SK-N-SH treated with all-trans-retinoic acid at 6 μM for 48 hours (cell line): ENCODE measurements at regions not wholly inside any gene's neighbourhood (a gene's known extent, or its start where the extent isn't known, plus 50 kb on each side); places are given as distances from the start of the nearest gene placed in this dataset.

ENCODE experiments used
- ATAC-seq: fragments of 200-7000 bp; cut with Tn5 transposase; 3 replicates; pipeline ENCODE4 v1.9.1; 2020; ENCODE audit warnings: mild to moderate bottlenecking, moderate library complexity
- ARNTL ChIP-seq: fragments of 450-650 bp; formaldehyde crosslinking; IDR thresholded peaks from 2 replicates; pipeline ENCODE4 v1.5.0; 2020; ENCODE audit warnings: low read depth, mild to moderate bottlenecking, moderate library complexity, borderline replicate concordance
- BACH2 ChIP-seq: fragments of 250-450 bp; sonication (Bioruptor Pico); IDR thresholded peaks from 2 replicates; pipeline ENCODE4 v1.9.0; 2021; ENCODE audit warnings: mild to moderate bottlenecking, borderline replicate concordance
- CSDC2 ChIP-seq: fragments of 250-450 bp; sonication (Bioruptor Pico); IDR thresholded peaks from 2 replicates; pipeline ENCODE4 v1.5.0; 2020; ENCODE audit warnings: mild to moderate bottlenecking, moderate library complexity
- ESRRG ChIP-seq: fragments of 250-450 bp; sonication (Bioruptor Pico); IDR thresholded peaks from 2 replicates; pipeline ENCODE4 v1.6.1; 2021; ENCODE audit warnings: mild to moderate bottlenecking
- GLIS3 ChIP-seq: fragments of 250-450 bp; sonication (Bioruptor Pico); IDR thresholded peaks from 2 replicates; pipeline ENCODE4 v1.5.0; 2020; ENCODE audit warnings: mild to moderate bottlenecking, moderate library complexity
- OSR1 ChIP-seq: fragments of 250-450 bp; sonication (Bioruptor Pico); IDR thresholded peaks from 2 replicates; pipeline ENCODE4 v1.8.0; 2022; ENCODE audit warnings: moderate library complexity, mild to moderate bottlenecking, inconsistent platforms
- PPARA ChIP-seq: fragments of 250-450 bp; sonication (Bioruptor Pico); IDR thresholded peaks from 2 replicates; pipeline ENCODE4 v1.5.0; 2020; ENCODE audit warnings: mild to moderate bottlenecking, borderline replicate concordance
- RARB ChIP-seq: fragments of 250-450 bp; sonication (Bioruptor Pico); IDR thresholded peaks from 2 replicates; pipeline ENCODE4 v1.8.0; 2021; ENCODE audit warnings: mild to moderate bottlenecking, moderate library complexity
- SNAI2 ChIP-seq: fragments of 250-450 bp; sonication (Bioruptor Pico); IDR thresholded peaks from 2 replicates; pipeline ENCODE4 v1.5.0; 2020; ENCODE audit warnings: mild to moderate bottlenecking, moderate library complexity
- TCF4 ChIP-seq: fragments of 250-450 bp; sonication (Bioruptor Pico); IDR thresholded peaks from 2 replicates; pipeline ENCODE4 v1.8.0; 2021; ENCODE audit warnings: mild to moderate bottlenecking, moderate library complexity, borderline replicate concordance
- TOX ChIP-seq: fragments of 250-450 bp; sonication (Bioruptor Pico); IDR thresholded peaks from 2 replicates; pipeline ENCODE4 v1.8.0; 2021; ENCODE audit warnings: mild to moderate bottlenecking, moderate library complexity, borderline replicate concordance
- ZC3H10 ChIP-seq: fragments of 250-450 bp; sonication (Bioruptor Pico); IDR thresholded peaks from 2 replicates; pipeline ENCODE4 v1.5.1; 2021; ENCODE audit warnings: mild to moderate bottlenecking, moderate library complexity
- ZFP30 ChIP-seq: fragments of 450-650 bp; formaldehyde crosslinking; IDR thresholded peaks from 2 replicates; pipeline ENCODE4 v1.5.0; 2022; ENCODE audit warnings: mild to moderate bottlenecking, moderate library complexity
- ZNF70 ChIP-seq: fragments of 450-650 bp; formaldehyde crosslinking; IDR thresholded peaks from 2 replicates; pipeline ENCODE4 v1.5.0; 2020; ENCODE audit warnings: mild to moderate bottlenecking, moderate library complexity
- ZNF8 ChIP-seq: fragments of 450-650 bp; formaldehyde crosslinking; IDR thresholded peaks from 2 replicates; pipeline ENCODE4 v1.5.0; 2020; ENCODE audit warnings: mild to moderate bottlenecking, moderate library complexity
- TF ChIP-seq, protein P1 (sequence below): fragments of 250-450 bp; sonication (Bioruptor Pico); IDR thresholded peaks from 2 replicates; pipeline ENCODE4 v1.5.1; 2021; ENCODE audit warnings: mild to moderate bottlenecking, moderate library complexity
- TF ChIP-seq, protein P2 (sequence below): fragments of 250-450 bp; sonication (Bioruptor Pico); IDR thresholded peaks from 2 replicates; pipeline ENCODE4 v1.5.0; 2020; ENCODE audit warnings: mild to moderate bottlenecking, moderate library complexity
- TF ChIP-seq, protein P3 (sequence below): fragments of 250-450 bp; sonication (Bioruptor Pico); IDR thresholded peaks from 2 replicates; pipeline ENCODE4 v1.5.1; 2020; ENCODE audit warnings: low read depth, mild to moderate bottlenecking, moderate library complexity
- TF ChIP-seq, protein P4 (sequence below): fragments of 250-450 bp; sonication (Bioruptor Pico); IDR thresholded peaks from 2 replicates; pipeline ENCODE4 v1.8.0; 2020; ENCODE audit warnings: mild to moderate bottlenecking, moderate library complexity, borderline replicate concordance

DNA sequence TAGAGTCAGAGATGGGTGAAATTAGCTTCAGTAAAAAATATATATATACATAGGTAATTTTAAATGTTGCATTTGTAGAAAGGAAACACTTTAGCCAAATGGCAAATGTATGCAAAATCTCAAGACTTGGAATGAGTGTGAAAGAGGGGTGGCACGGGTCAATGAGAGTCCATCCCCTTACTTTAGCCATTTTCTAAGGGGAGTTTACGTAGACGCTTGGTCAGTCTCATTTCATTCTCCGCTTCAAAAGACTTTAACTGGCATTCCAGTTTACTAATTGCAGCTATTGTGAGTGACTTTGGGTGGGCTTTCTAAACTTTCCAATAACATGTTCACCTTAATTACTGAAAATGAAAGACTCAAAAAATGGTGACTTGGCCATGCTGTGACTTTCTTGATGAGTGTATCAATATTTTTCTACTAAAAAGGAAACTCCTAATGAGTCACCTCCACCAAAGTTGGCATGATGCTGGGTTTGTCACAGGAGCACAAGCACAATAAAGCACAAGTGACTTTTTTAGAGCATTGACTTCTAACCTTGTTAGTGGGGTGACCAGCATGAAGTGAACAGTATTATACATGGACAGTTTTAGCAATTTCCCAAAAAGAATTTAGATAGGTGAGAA is 356.0 kb upstream of the RASGEF1B start:
- no peak for ATAC-seq

DNA sequence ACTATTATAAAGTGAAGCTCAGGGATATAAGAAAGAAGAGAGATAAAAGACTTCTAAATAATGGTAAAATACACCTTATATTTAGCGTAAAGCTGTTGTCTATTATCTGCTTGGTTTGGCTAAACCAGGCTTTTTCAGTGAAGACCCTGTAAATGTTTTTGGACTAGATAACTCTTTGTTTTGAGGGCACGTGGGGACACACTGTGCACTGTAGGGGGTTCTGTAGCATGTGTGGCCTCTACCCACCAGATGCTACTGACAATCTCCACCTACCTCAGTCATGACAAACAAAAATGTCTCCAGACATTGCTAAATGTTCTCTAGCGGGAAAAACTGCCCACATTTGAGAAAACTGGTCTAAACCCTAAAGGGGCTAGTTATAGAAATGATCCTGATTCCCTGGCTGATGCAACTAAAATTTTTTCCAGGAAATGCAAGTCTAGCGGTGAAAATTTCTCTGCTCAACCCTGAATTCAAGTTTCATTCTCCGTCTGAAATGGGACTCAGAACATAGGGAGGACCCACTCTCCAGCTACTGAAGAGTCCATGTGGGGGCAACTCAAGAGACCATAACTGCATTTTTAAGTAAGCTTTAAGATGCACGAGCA is 355.2 kb upstream of the RASGEF1B start:
- ATAC-seq, result no peak

More for the DNA sequence above, 356.0 kb upstream of the RASGEF1B start:
- TF ChIP-seq RARB, result no peak
- no peak for TF ChIP-seq SNAI2 (CRISPR knock-in tag)
- TF ChIP-seq, protein P1, sequence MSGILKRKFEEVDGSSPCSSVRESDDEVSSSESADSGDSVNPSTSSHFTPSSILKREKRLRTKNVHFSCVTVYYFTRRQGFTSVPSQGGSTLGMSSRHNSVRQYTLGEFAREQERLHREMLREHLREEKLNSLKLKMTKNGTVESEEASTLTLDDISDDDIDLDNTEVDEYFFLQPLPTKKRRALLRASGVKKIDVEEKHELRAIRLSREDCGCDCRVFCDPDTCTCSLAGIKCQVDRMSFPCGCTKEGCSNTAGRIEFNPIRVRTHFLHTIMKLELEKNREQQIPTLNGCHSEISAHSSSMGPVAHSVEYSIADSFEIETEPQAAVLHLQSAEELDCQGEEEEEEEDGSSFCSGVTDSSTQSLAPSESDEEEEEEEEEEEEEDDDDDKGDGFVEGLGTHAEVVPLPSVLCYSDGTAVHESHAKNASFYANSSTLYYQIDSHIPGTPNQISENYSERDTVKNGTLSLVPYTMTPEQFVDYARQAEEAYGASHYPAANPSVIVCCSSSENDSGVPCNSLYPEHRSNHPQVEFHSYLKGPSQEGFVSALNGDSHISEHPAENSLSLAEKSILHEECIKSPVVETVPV (CRISPR knock-in tag), result no peak
- TF ChIP-seq ZNF70 (CRISPR knock-in tag), result no peak
- no peak for TF ChIP-seq ARNTL
- no peak for TF ChIP-seq OSR1 (CRISPR knock-in tag)
- TF ChIP-seq ESRRG, result no peak
- no peak for TF ChIP-seq CSDC2 (CRISPR knock-in tag)
- TF ChIP-seq TOX, result no peak
- TF ChIP-seq, all 23 proteins: peak for 0

DNA sequence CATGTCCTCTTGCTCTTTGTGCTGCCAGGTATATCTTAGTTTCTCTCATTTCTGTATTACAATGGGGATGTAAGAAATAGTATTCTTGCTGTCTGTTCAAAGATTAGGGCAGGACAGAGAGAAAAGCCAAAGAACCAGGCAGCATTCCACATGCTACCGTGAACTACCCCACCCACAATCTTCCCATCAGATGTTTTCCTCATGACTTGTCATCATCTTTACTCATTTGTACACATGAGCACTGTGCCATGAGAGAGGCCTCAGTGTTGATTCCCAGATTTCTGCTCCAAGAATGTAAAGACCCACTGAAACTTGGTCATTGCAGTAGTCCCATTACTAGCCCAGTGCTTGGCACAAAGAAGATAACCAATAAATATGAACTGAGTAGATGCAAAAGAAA is 354.6 kb upstream of the RASGEF1B start:
- TF ChIP-seq, protein P2, sequence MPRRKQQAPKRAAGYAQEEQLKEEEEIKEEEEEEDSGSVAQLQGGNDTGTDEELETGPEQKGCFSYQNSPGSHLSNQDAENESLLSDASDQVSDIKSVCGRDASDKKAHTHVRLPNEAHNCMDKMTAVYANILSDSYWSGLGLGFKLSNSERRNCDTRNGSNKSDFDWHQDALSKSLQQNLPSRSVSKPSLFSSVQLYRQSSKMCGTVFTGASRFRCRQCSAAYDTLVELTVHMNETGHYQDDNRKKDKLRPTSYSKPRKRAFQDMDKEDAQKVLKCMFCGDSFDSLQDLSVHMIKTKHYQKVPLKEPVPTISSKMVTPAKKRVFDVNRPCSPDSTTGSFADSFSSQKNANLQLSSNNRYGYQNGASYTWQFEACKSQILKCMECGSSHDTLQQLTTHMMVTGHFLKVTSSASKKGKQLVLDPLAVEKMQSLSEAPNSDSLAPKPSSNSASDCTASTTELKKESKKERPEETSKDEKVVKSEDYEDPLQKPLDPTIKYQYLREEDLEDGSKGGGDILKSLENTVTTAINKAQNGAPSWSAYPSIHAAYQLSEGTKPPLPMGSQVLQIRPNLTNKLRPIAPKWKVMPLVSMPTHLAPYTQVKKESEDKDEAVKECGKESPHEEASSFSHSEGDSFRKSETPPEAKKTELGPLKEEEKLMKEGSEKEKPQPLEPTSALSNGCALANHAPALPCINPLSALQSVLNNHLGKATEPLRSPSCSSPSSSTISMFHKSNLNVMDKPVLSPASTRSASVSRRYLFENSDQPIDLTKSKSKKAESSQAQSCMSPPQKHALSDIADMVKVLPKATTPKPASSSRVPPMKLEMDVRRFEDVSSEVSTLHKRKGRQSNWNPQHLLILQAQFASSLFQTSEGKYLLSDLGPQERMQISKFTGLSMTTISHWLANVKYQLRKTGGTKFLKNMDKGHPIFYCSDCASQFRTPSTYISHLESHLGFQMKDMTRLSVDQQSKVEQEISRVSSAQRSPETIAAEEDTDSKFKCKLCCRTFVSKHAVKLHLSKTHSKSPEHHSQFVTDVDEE (CRISPR knock-in tag), result no peak
- TF ChIP-seq ZFP30 (CRISPR knock-in tag) (no peak), ZNF70 (CRISPR knock-in tag) (no peak), RARB (no peak), OSR1 (CRISPR knock-in tag) (no peak), PPARA (CRISPR knock-in tag) (no peak), ESRRG (no peak), SNAI2 (CRISPR knock-in tag) (no peak), ZNF8 (CRISPR knock-in tag) (no peak), ZC3H10 (no peak), TCF4 (CRISPR knock-in tag) (no peak), ARNTL (no peak), GLIS3 (CRISPR knock-in tag) (no peak), CSDC2 (CRISPR knock-in tag) (no peak)
- TF ChIP-seq, protein P3, sequence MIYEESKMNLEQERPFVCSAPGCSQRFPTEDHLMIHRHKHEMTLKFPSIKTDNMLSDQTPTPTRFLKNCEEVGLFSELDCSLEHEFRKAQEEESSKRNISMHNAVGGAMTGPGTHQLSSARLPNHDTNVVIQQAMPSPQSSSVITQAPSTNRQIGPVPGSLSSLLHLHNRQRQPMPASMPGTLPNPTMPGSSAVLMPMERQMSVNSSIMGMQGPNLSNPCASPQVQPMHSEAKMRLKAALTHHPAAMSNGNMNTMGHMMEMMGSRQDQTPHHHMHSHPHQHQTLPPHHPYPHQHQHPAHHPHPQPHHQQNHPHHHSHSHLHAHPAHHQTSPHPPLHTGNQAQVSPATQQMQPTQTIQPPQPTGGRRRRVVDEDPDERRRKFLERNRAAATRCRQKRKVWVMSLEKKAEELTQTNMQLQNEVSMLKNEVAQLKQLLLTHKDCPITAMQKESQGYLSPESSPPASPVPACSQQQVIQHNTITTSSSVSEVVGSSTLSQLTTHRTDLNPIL (CRISPR knock-in tag), result no peak
- TF ChIP-seq, protein P4, sequence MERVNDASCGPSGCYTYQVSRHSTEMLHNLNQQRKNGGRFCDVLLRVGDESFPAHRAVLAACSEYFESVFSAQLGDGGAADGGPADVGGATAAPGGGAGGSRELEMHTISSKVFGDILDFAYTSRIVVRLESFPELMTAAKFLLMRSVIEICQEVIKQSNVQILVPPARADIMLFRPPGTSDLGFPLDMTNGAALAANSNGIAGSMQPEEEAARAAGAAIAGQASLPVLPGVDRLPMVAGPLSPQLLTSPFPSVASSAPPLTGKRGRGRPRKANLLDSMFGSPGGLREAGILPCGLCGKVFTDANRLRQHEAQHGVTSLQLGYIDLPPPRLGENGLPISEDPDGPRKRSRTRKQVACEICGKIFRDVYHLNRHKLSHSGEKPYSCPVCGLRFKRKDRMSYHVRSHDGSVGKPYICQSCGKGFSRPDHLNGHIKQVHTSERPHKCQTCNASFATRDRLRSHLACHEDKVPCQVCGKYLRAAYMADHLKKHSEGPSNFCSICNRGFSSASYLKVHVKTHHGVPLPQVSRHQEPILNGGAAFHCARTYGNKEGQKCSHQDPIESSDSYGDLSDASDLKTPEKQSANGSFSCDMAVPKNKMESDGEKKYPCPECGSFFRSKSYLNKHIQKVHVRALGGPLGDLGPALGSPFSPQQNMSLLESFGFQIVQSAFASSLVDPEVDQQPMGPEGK (CRISPR knock-in tag), result no peak
- ATAC-seq, result no peak

More for the DNA sequence above, 355.2 kb upstream of the RASGEF1B start:
- TF ChIP-seq BACH2 (CRISPR knock-in tag) (no peak), GLIS3 (CRISPR knock-in tag) (no peak), SNAI2 (CRISPR knock-in tag) (no peak), ZNF70 (CRISPR knock-in tag) (no peak), ESRRG (no peak), TOX (no peak), ARNTL (no peak), PPARA (CRISPR knock-in tag) (no peak)
- TF ChIP-seq, protein P1 (CRISPR knock-in tag), result no peak
- TF ChIP-seq, protein P3 (CRISPR knock-in tag), result no peak
